CD4-positive, alpha-beta T cell (primary cell): ENCODE measurements at regions not wholly inside any gene's neighbourhood (a gene's known extent, or its start where the extent isn't known, plus 50 kb on each side); places are given as distances from the start of the nearest gene placed in this dataset.

Experiments
- ATAC-seq: fragments of 200-7000 bp; cut with Tn5 transposase; one replicate; pipeline ENCODE4 v1.10.0; 2022; ENCODE audit warnings: mild to moderate bottlenecking; ENCODE audit not compliant: poor library complexity
- CTCF ChIA-PET: fragments of 350-600 bp; sonication (Branson Sonifier 250); formaldehyde crosslinking; loops from one replicate; lab custom pipeline; 2021; ENCODE audit warnings: antibody characterized with exemption, inconsistent platforms; lab: Charles Lee
- POLR2A ChIA-PET: fragments of 350-600 bp; sonication (Branson Sonifier 250); formaldehyde crosslinking; loops from one replicate; lab custom pipeline; 2021; ENCODE audit warnings: antibody characterized with exemption, inconsistent platforms; lab: Charles Lee
- DNase-seq, 14 experiments: peaks; one replicate each; pipeline ENCODE4 v3.0.0-alpha.2; 2013 to 2020; ENCODE audit warnings: mixed read lengths in 2 of 14
- H3K27ac ChIP-seq, 2 donors: one replicate each; pipeline versions ENCODE4 v1.5.1 to v1.7.0; 2013; ENCODE audit warnings: low read length in 2 of 2, low read depth in 1 of 2, mild to moderate bottlenecking in 1 of 2
- H3K27me3 ChIP-seq, 2 experiments: 1 replicate in 1 of 2; 2 replicates in 1 of 2; pipeline versions ENCODE4 v1.6.1 to v1.7.0; 2013; ENCODE audit warnings: low read length in 2 of 2, control low read depth in 1 of 2, mild to moderate bottlenecking in 1 of 2, moderate library complexity in 1 of 2; ENCODE audit not compliant: insufficient read depth in 2 of 2, control insufficient read depth in 1 of 2
- H3K36me3 ChIP-seq: one replicate; pipeline ENCODE4 v1.6.1; 2013; ENCODE audit warnings: low read length, control low read depth; ENCODE audit not compliant: insufficient read depth
- H3K4me1 ChIP-seq: one replicate; pipeline ENCODE4 v1.6.1; 2013; ENCODE audit warnings: low read length, control low read depth; ENCODE audit not compliant: insufficient read depth
- H3K4me3 ChIP-seq: one replicate; pipeline ENCODE4 v1.5.1; 2013; ENCODE audit warnings: mild to moderate bottlenecking, low read length, moderate library complexity
- H3K9me3 ChIP-seq, 2 experiments: 1 replicate in 1 of 2; 2 replicates in 1 of 2; pipeline versions ENCODE4 v1.6.1 to v1.7.0; 2013; ENCODE audit warnings: low read length in 2 of 2, mild to moderate bottlenecking in 2 of 2, control low read depth in 1 of 2, moderate library complexity in 1 of 2; ENCODE audit not compliant: control insufficient read depth in 1 of 2, insufficient read depth in 1 of 2
- H3K27ac Mint-ChIP-seq: one replicate; pipeline ENCODE4 v1.8.0; 2020; ENCODE audit warnings: mixed read lengths
- H3K27me3 Mint-ChIP-seq: one replicate; pipeline ENCODE4 v1.8.0; 2021; ENCODE audit warnings: mixed read lengths
- H3K36me3 Mint-ChIP-seq: one replicate; pipeline ENCODE4 v1.8.0; 2021; ENCODE audit warnings: low read depth, mixed read lengths
- H3K4me1 Mint-ChIP-seq: one replicate; pipeline ENCODE4 v1.8.0; 2021; ENCODE audit warnings: low read depth, mixed read lengths
- H3K4me3 Mint-ChIP-seq: one replicate; pipeline ENCODE4 v1.8.0; 2020; ENCODE audit warnings: mild to moderate bottlenecking, mixed read lengths
- H3K9me3 Mint-ChIP-seq: one replicate; pipeline ENCODE4 v1.8.0; 2020; ENCODE audit warnings: mixed read lengths
- CTCF ChIP-seq: fragments of 200-600 bp; IDR thresholded peaks from one replicate; pipeline ENCODE4 v1.8.0; 2022; ENCODE audit warnings: antibody characterized with exemption, mild to moderate bottlenecking
- intact Hi-C, 2 experiments: fragments of 100-400 bp; cut with DNase I in 1 of 2; cut with micrococcal nuclease in 1 of 2; formaldehyde crosslinking; loops; one replicate each; pipeline versions ENCODE4 v1.15.1 to v1.9.0; 2023 to 2025; cut with DNase I, micrococcal nuclease

- H3K27ac ChIP-seq = no peak overlapping the region
- DNase-seq = no peak
- H3K27me3 ChIP-seq = no peaks in the 10 kb centered on the region
- no peaks in the 10 kb centered on the region for H3K4me1 ChIP-seq
- Mint-ChIP-seq H3K4me1 (no peaks in the 10 kb centered on the region), H3K4me3 (no peak overlapping the region), H3K36me3 (no peaks in the 10 kb centered on the region), H3K27ac (no peak overlapping the region), H3K9me3 (peaks cover 12% of the 10 kb centered on the region), H3K27me3 (no peaks in the 10 kb centered on the region)
- H3K36me3 ChIP-seq = no peaks in the 10 kb centered on the region
- TF ChIP-seq CTCF = no peak
- H3K9me3 ChIP-seq = peaks cover 0 to 8% of the 10 kb centered on the region in 2 experiments
- H3K4me3 ChIP-seq = no peak overlapping the region
- intact Hi-C loops = no loop called here
- ChIA-PET POLR2A (no interaction called here), CTCF (no interaction called here)
- ATAC-seq = no peak
Observed at GRCh38 chr4:96736352-96736889, 896.5 kb downstream of the PDHA2 start.

- H3K4me1 Mint-ChIP-seq = no peaks in the 10 kb centered on the region
- no peak for TF ChIP-seq CTCF
- no peak overlapping the region for H3K27ac Mint-ChIP-seq
- Histone ChIP-seq H3K36me3 (no peaks in the 10 kb centered on the region), H3K4me3 (no peak overlapping the region), H3K27ac (no peak overlapping the region), H3K27me3 (no peaks in the 10 kb centered on the region), H3K9me3 (peaks cover 0 to 9% of the 10 kb centered on the region in 2 experiments), H3K4me1 (no peaks in the 10 kb centered on the region)
- peaks cover 5% of the 10 kb centered on the region for H3K9me3 Mint-ChIP-seq
- H3K27me3 Mint-ChIP-seq = no peaks in the 10 kb centered on the region
- intact Hi-C loops = no loop called here
- H3K36me3 Mint-ChIP-seq = no peaks in the 10 kb centered on the region
- POLR2A ChIA-PET = no interaction called here
- ATAC-seq = no peak
- no peak overlapping the region for H3K4me3 Mint-ChIP-seq
- no peak for DNase-seq
- CTCF ChIA-PET = no interaction called here
Observed at GRCh38 chr4:96739101-96739500, 899.2 kb downstream of the PDHA2 start.

- H3K27me3 ChIP-seq = no peaks in the 10 kb centered on the region
- Mint-ChIP-seq H3K4me1 (no peaks in the 10 kb centered on the region), H3K27me3 (no peaks in the 10 kb centered on the region), H3K9me3 (peaks cover 2% of the 10 kb centered on the region), H3K36me3 (no peaks in the 10 kb centered on the region), H3K27ac (no peak overlapping the region), H3K4me3 (no peak overlapping the region)
- ATAC-seq (no peak), DNase-seq (no peak)
- no peaks in the 10 kb centered on the region for H3K4me1 ChIP-seq
- TF ChIP-seq CTCF = no peak
- peaks cover 0 to 9% of the 10 kb centered on the region in 2 experiments for H3K9me3 ChIP-seq
- H3K36me3 ChIP-seq = no peaks in the 10 kb centered on the region
- CTCF ChIA-PET = no interaction called here
- no peak overlapping the region for H3K4me3 ChIP-seq
- H3K27ac ChIP-seq = no peak overlapping the region
- intact Hi-C loops = no loop called here
- POLR2A ChIA-PET = no interaction called here
Observed at GRCh38 chr4:96742332-96743014, 902.6 kb downstream of the PDHA2 start.
